Natural killer cell treated with Interleukin-12 subunit alpha and Interleukin-12 subunit beta and Interleukin-15 and Interleukin-18, amount 100 ng/mL, for 72 hours (primary cell): ENCODE measurements at regions not wholly inside any gene's neighbourhood (a gene's known extent, or its start where the extent isn't known, plus 50 kb on each side); places are given as distances from the start of the nearest gene placed in this dataset.
"Not testable (repeated sequence)": the region's sequence is repeated elsewhere in the genome, so short reads cannot be mapped to it uniquely, and the experiment has no call there.

ENCODE experiments used
- ATAC-seq, 2 donors: fragments of 150-1000 bp; cut with Tn5 transposase in 1 of 2; sonication (Bioruptor Pico), chemical (Tn5 transposase) in 1 of 2; 2 replicates each; pipeline ENCODE4 v1.10.0; 2021
- DNase-seq: peaks from one replicate; pipeline ENCODE4 v3.0.0; 2022; ENCODE audit warnings: low spot score
- H3K27ac Mint-ChIP-seq, 2 donors: 1 replicate in 1 of 2; 2 replicates in 1 of 2; pipeline ENCODE4 v1.8.0; 2022; ENCODE audit warnings: mixed read lengths in 2 of 2, mild to moderate bottlenecking in 1 of 2, moderate library complexity in 1 of 2
- H3K27me3 Mint-ChIP-seq, 2 donors: 1 replicate in 1 of 2; 2 replicates in 1 of 2; pipeline ENCODE4 v1.8.0; 2022; ENCODE audit warnings: mixed read lengths in 2 of 2
- H3K36me3 Mint-ChIP-seq: one replicate; pipeline ENCODE4 v1.8.0; 2022; ENCODE audit warnings: mixed read lengths
- H3K4me1 Mint-ChIP-seq, 2 donors: 1 replicate in 1 of 2; 2 replicates in 1 of 2; pipeline ENCODE4 v1.8.0; 2022; ENCODE audit warnings: low read depth in 2 of 2, mixed read lengths in 2 of 2, mild to moderate bottlenecking in 1 of 2
- H3K4me3 Mint-ChIP-seq: one replicate; pipeline ENCODE4 v1.8.0; 2022; ENCODE audit warnings: mixed read lengths
- H3K9me3 Mint-ChIP-seq: 2 replicates; pipeline ENCODE4 v1.8.0; 2022; ENCODE audit warnings: mixed read lengths

DNA sequence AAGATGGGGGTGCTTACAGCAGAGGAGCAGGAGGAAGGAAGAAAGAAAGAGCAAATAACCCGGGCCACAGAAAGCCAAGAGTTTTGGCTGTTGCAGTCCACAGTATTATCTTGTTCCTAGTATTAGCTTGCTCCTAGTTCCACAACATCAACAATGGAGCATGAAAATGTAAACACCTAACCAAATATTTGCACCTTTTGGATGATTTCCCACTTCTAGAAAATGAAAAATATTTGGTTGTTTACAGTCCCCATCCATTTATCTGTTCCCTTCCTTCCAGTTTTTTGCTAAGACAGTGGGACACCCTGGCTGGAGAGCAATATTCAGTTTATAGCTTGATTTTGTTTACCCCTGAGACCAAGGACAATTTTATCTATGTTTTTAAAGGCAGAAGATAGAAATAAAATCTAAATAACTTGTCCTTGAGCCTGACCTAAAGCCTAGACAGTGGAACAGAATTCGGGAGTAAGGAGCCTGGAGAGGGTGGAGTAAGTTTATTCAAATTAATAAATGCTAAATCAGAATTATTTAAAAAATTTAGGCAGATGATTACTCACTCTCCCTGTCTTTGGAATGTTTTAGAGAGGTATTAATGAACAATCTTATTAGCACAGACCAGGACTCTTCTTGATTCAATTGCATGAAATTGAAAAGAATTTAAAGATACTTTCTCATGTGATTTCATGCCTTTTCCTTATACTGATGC is 51.6 kb downstream of the RESF1 start:
- peaks cover 0 to 8% of the 10 kb centered on the region in 2 donors for H3K4me1 Mint-ChIP-seq

DNA sequence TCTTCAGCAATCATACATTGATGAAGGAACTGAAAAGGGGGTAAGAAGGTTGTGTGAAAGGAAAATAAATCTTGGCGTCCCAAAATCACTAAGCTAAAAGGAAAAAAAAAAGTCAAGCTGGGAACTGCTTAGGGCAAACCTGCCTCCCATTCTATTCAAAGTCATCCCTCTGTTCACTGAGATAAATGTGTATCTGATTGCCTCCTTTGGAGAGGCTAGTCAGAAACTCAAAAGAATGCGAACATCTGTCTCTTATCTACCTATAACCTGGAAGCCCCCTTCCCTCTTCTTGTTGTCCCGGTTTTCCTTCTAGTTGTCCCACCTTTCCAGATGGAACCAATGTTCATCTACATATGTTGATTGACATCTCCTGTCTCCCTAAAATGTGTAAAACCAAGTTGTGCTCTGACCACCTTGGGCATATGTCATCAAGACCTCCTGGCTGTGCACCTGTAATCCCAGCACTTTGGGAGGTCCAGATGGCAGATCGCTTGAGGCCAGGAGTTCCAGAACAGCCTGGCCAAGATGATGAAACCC is 53.1 kb downstream of the RESF1 start:
- ATAC-seq (no peak), DNase-seq (no peak)
- Mint-ChIP-seq H3K9me3 (no peaks in the 10 kb centered on the region), H3K36me3 (no peaks in the 10 kb centered on the region), H3K27ac (no peak overlapping the region), H3K4me1 (peaks cover 0 to 9% of the 10 kb centered on the region in 2 donors), H3K27me3 (no peaks in the 10 kb centered on the region), H3K4me3 (no peak overlapping the region)

More for the DNA sequence above, 51.6 kb downstream of the RESF1 start:
- no peak overlapping the region for H3K27ac Mint-ChIP-seq
- H3K36me3 Mint-ChIP-seq = no peaks in the 10 kb centered on the region
- ATAC-seq = no peak
- H3K4me3 Mint-ChIP-seq = no peak overlapping the region
- H3K27me3 Mint-ChIP-seq = no peaks in the 10 kb centered on the region
- no peak for DNase-seq
- no peaks in the 10 kb centered on the region for H3K9me3 Mint-ChIP-seq

DNA sequence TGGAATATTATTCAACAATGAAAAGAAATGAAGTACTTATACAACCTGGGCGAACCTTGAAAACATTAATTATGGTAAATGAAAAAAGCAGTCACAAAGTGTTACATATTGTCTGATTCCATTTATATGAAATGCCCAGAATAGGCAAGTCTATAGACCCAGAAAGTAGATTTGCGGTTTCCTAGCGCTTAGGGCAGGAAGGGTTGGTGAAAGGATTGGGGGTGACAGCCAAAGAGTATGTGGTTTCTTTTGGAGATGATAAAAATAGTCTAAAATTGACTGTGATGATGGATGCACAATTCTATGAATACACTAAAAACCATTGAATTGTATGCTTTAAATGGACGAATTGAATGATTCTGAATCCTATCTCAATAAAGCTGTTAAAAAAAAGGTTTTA is 55.8 kb downstream of the RESF1 start:
- Mint-ChIP-seq H3K27ac (no peak overlapping the region), H3K4me1 (peaks cover 0 to 9% of the 10 kb centered on the region in 2 donors), H3K36me3 (no peaks in the 10 kb centered on the region), H3K27me3 (no peaks in the 10 kb centered on the region), H3K9me3 (no peaks in the 10 kb centered on the region), H3K4me3 (no peak overlapping the region)
- ATAC-seq = no peak
- DNase-seq = no peak

DNA sequence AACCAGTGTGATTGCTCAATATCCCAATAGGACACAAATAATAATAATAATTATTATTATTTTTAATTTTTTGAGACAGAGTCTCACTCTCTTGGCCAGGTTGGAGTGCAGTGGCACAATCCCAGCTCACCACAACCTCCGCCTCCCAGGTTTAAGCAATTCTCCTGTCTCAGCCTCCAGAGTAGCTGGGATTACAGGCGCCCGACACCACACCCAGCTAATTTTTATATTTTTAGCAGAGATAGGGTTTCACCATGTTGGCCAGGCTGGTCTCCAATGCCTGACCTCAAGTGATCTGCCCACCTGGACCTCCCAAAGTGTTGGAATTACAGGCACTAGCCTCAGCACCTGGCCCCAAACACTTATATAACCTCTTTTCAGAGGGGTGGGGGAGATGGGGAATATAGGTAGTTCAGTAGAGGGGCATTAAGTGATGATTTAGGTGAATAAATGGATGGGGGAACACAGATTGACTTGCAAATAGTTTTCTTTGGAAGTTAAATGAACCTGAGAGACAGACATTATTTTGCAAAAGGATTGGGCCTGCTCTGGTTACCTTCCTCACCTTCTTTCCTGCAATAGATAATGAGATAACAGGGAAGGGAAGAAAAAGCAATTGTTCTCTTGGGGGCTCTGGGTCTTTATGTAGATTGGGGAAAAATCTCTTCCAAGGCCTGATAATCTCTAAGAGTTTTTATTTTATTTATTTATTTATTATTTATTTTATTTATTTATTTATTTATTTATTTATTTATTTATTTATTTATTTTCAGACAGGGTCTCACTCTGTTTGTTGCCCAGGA is 57.7 kb downstream of the RESF1 start:
- no peaks in the 10 kb centered on the region for H3K9me3 Mint-ChIP-seq
- ATAC-seq (no peak), DNase-seq (no peak)
- H3K4me1 Mint-ChIP-seq = peaks cover 13 to 23% of the 10 kb centered on the region in 2 donors
- H3K27ac Mint-ChIP-seq = no peak overlapping the region
- H3K36me3 Mint-ChIP-seq = no peaks in the 10 kb centered on the region
- H3K4me3 Mint-ChIP-seq = no peak overlapping the region
- H3K27me3 Mint-ChIP-seq = no peaks in the 10 kb centered on the region

DNA sequence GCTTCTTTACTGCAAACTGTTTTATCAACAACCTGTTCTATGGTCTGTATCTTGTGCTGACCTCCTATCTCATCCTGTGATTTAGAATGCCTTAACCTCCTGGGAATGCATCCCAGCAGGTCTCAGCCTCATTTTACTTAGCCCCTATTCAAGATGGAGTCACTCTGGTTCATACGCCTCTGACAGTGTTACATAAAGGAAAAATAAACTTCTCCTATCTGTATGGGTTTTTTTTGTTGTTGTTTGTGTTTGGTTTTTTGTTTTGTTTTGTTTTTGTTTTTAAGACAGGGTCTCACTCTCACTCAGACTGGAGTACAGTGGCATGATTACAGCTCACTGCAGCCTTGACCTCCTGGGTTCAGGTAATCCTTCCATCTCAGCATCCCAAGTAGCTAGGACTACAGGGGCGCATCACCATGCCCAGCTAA is 62.1 kb downstream of the RESF1 start:
- peak overlapping the region in 1 of 2 donors; percentile 62 for H3K27ac Mint-ChIP-seq
- H3K4me3 Mint-ChIP-seq = no peak overlapping the region

DNA sequence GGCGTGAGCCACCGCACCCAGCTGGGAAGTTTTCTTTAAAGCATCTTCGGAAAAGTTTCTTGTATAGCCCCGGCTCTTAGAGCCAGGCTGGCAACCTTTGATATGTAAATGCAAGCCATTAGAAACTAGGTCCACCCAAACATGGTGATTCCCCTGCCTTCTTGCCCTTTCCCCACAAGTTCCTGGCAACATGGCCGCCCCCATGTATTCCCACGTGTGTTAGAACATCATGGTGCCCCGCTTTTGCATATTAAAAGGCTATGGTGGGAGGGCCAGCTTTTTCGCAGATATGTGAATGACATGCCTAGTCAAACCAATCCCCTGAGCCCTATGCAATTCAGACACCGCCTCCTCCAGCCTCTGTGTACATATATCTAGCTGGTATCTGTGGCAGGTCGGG is 63.2 kb downstream of the RESF1 start:
- H3K36me3 Mint-ChIP-seq, H3K4me3 Mint-ChIP-seq, ATAC-seq, H3K27ac Mint-ChIP-seq, H3K9me3 Mint-ChIP-seq, DNase-seq, H3K27me3 Mint-ChIP-seq: not testable (repeated sequence)
- peaks cover 21 to 24% of the 10 kb centered on the region in 2 donors for H3K4me1 Mint-ChIP-seq

More for the DNA sequence above, 62.1 kb downstream of the RESF1 start:
- Mint-ChIP-seq H3K9me3 (no peaks in the 10 kb centered on the region), H3K36me3 (no peaks in the 10 kb centered on the region), H3K27me3 (peaks cover 0 to 3% of the 10 kb centered on the region in 2 donors), H3K4me1 (peaks cover 21 to 24% of the 10 kb centered on the region in 2 donors)
- no peak for DNase-seq
- ATAC-seq = no peak

DNA sequence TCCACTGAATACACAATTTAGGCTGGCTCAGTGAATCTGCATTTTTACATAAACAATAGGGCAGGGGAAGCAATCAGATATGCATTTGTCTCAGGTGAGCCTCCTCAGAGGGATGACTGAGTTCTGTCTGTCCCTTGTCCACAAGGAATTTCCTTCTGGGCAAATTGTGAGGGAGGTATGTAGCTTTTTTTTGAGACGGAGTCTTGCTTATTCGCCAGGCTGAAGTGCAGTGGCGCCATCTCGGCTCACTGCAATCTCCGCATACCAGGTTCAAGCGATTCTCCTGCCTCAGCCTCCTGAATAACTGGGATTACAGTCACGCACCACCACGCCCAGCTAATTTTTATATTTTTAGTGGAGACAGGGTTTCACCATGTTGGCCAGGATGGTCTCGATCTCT is 64.6 kb downstream of the RESF1 start:
- not testable (repeated sequence) for H3K36me3 Mint-ChIP-seq, H3K27me3 Mint-ChIP-seq

DNA sequence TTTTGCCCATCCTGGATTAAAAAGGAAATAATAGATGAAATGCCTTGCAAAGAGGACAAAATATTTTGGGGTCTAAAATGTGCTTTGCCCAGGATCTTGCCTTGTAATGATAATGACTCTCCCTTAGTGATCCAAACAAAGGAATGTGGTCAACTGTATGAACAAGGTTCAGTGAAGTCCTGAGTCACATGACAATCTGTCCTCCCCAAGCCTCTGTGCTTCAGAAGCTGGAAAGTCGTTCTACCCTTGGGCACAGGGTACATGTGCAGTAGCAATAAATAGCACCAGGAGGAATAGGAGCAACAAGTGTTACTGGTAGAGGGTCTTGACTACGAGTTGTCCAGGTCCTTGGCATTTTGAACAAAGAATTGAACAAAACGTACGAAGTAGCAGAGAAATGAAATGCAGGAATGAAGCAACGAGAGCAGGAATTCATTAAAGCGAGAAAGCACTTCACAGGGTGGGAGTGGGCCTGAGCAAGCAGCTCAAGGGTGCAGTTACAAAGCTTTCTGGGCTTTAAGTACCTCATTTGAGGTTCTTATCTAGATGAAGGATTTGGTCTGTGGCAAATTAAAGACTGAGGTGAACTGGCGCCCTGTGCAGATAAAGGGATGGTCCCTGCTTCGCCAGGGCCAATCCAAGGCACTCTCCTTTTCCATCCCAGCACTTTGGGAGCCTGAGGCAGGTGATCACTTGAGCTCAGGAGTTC is 65.8 kb downstream of the RESF1 start:
- Mint-ChIP-seq H3K27me3 (peaks cover 0 to 3% of the 10 kb centered on the region in 2 donors), H3K4me3 (no peak overlapping the region), H3K9me3 (no peaks in the 10 kb centered on the region), H3K4me1 (peaks cover 21 to 24% of the 10 kb centered on the region in 2 donors), H3K36me3 (no peaks in the 10 kb centered on the region), H3K27ac (no peak overlapping the region)
- ATAC-seq (no peak), DNase-seq (no peak)

More for the DNA sequence above, 64.6 kb downstream of the RESF1 start:
- not testable (repeated sequence) for H3K27ac Mint-ChIP-seq, DNase-seq, H3K4me3 Mint-ChIP-seq, H3K9me3 Mint-ChIP-seq, ATAC-seq
- peaks cover 21 to 24% of the 10 kb centered on the region in 2 donors for H3K4me1 Mint-ChIP-seq

DNA sequence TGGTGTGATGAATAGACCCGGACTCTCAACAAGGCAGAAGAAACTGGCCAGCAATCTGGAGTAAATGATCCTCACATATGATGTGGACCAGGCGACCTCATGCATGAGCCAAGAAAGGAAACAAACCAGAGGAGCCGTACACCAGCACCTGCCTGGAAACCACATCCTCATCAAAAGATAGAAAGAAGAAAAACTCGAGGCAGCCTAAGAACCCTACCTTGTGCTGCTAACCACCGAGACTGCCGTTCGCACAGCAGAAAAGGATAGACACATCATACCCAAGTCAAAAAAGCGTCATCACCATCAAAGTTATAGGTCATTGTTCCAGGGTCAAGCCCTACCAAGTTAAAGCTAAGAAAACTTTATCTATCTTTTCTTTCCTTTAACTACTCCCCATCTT is 66.7 kb downstream of the RESF1 start:
- no peak for DNase-seq
- peaks cover 14 to 17% of the 10 kb centered on the region in 2 donors for H3K4me1 Mint-ChIP-seq
- peaks cover 0 to 3% of the 10 kb centered on the region in 2 donors for H3K27me3 Mint-ChIP-seq
- no peaks in the 10 kb centered on the region for H3K36me3 Mint-ChIP-seq
- H3K4me3 Mint-ChIP-seq = no peak overlapping the region
- peak in 1 of 2 donors; percentile 65 for ATAC-seq
- peak overlapping the region in 1 of 2 donors; percentile 38 for H3K27ac Mint-ChIP-seq
- H3K9me3 Mint-ChIP-seq = no peaks in the 10 kb centered on the region

DNA sequence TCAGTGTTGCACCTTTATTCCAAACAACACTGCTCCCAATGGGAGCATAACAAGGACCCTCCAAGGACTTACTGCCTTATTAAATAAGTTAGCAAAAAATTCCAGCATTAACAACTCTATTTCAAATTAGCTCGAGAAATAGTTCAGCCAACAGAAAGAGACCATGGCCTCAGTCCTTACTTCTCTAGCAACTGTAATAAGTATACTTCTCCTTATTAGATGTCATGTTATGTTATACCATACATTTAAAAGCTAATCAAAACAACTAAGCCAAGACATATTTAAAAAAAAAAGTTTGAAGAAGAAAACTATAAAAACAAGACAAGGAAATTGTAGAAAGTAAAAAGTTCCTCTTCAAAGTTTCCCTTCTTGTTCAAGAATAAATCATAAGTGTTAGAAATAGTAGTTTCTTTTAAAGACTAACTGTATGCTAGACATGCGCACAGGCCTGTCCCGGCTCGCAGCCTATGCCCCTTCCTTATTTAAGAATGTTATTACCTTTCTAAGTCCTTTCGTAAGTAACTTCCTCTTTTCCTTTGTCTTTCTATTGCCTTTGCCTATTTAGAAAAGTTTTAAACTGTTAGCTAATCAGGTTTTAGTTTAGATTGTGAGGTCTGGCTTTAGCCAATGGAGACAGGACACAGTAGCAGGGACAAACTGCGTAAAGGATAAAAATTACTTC is 68.6 kb downstream of the RESF1 start:
- Mint-ChIP-seq H3K27me3 (peaks cover 0 to 3% of the 10 kb centered on the region in 2 donors), H3K4me1 (peaks cover 7 to 14% of the 10 kb centered on the region in 2 donors), H3K36me3 (no peaks in the 10 kb centered on the region), H3K27ac (no peak overlapping the region), H3K4me3 (no peak overlapping the region), H3K9me3 (no peaks in the 10 kb centered on the region)
- ATAC-seq (no peak), DNase-seq (no peak)

DNA sequence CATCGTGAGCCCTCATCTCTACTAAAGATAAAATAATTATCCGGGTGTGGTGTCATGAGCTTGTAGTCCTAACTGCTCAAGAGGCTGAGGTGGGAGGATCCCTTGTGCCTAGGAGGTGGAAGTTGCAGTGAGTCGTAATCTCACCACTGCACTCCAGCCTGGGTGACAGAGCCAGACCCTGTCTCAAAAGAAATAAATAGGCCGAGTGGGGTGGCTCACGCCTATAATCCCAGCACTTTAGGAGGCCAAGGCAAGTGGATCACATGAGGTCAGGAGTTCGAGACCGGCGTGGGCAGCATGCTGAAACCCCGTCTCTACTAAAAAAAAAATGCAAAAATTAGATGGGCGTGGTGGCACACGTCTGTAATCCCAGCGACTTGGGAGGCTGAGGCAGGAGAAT is 70.9 kb downstream of the RESF1 start:
- DNase-seq = no peak
- H3K9me3 Mint-ChIP-seq = no peaks in the 10 kb centered on the region
- ATAC-seq = no peak
- no peak overlapping the region for H3K4me3 Mint-ChIP-seq
- H3K4me1 Mint-ChIP-seq = peaks cover 7 to 10% of the 10 kb centered on the region in 2 donors
- peaks cover 0 to 3% of the 10 kb centered on the region in 2 donors for H3K27me3 Mint-ChIP-seq
- H3K36me3 Mint-ChIP-seq = no peaks in the 10 kb centered on the region
- no peak overlapping the region for H3K27ac Mint-ChIP-seq

DNA sequence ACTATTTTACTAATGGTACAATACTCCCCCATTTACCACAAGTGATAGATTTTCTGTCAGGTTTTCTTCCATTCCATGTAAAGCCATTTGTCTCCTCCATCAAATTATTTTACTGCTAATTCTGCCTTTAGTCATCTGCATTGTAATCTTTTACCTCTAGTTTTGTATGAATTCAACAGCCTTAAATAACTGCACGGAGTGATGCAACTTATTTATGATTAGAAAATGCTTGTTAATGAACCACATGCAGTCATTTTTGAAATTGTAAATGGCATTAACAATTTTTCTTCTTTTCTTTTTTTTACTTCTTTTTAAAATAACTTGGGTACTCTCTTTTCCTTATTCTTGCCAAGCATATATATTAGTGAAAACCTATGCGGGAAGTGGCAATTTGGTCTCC is 71.5 kb downstream of the RESF1 start:
- Mint-ChIP-seq H3K4me3 (no peak overlapping the region), H3K9me3 (no peaks in the 10 kb centered on the region), H3K27me3 (peaks cover 0 to 3% of the 10 kb centered on the region in 2 donors), H3K27ac (peak overlapping the region in 1 of 2 donors; percentile 21), H3K36me3 (no peaks in the 10 kb centered on the region), H3K4me1 (peaks cover 6 to 10% of the 10 kb centered on the region in 2 donors)
- ATAC-seq (no peak), DNase-seq (no peak)

DNA sequence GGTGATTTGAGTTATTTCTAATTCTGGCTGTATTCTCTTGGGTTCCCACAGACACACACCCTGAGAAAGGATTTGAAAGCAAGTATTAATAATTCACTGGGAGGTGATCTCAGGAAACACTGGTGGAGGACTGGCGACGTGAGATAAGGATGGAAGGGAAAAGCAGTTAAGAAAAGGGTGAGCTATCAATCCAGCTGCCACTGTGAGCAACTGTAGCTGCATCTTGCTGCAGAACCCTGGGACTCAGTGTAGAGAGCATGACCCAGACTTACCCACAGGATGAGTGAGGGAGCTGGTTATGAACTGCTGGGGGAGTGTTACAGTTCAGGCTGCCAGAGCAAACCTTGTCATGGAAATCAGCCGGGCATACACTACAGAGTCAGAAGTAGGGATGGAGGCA is 71.9 kb downstream of the RESF1 start:
- Mint-ChIP-seq H3K9me3 (no peaks in the 10 kb centered on the region), H3K36me3 (no peaks in the 10 kb centered on the region), H3K4me1 (peaks cover 2 to 5% of the 10 kb centered on the region in 2 donors), H3K4me3 (no peak overlapping the region), H3K27me3 (no peaks in the 10 kb centered on the region), H3K27ac (peak overlapping the region in 1 of 2 donors; percentile 21)
- ATAC-seq (no peak), DNase-seq (no peak)
